H7 (cell line): ENCODE measurements at regions not wholly inside any gene's neighbourhood (a gene's known extent, or its start where the extent isn't known, plus 50 kb on each side); places are given as distances from the start of the nearest gene placed in this dataset.

Experiments used
- DNase-seq: peaks from one replicate; pipeline ENCODE4 v3.0.0; 2012
- H3K27me3 ChIP-seq: 2 replicates; pipeline ENCODE4 v1.6.0; 2011; ENCODE audit warnings: mild to moderate bottlenecking, low read length; ENCODE audit not compliant: control insufficient read depth, insufficient read depth
- H3K36me3 ChIP-seq: replicated peaks from 2 replicates; pipeline ENCODE4 v1.5.1; 2011; ENCODE audit warnings: low read length; ENCODE audit not compliant: control insufficient read depth, insufficient read depth
- H3K4me3 ChIP-seq: 2 replicates; pipeline ENCODE4 v1.5.1; 2011; ENCODE audit warnings: low read depth, mild to moderate bottlenecking, control low read depth, low read length, moderate library complexity; ENCODE audit not compliant: insufficient read depth

DNA sequence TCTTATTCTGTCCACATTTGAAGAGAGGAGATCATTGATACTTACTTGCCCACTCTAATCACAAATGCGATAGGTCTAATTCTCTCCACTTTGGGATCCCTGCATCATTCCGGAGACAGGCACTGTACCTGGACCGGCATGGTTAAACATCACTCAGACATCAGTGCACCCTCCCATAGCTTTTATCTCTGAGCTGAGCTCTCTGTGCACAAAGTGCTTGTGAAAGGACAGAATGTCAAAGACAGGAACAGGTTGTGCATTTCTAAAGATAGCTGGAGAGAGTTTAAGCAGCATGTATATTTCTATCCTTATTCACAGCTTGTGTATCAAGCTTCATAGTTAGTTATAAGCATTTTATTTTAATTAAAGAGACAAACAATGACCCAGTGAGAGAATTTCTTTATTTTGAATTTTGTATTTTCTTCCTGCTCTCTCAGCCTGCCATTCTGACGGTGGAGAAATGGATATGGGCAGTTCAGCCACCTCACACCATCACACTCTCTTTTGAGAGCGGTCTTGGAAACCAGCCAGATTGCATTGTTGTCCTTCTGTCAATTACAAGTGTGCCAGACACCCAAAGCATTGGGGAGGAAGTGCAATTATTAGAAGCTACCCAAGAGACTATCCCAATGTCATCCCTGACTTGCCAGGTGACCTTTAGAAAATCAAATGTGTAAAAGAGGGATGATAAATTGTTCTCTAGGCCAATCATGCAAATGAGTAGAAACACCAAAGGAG lies 65.2 kb upstream of the CHL1 start:
- no peaks in the 10 kb centered on the region for H3K27me3 ChIP-seq
- DNase-seq, result no peak
- no peak overlapping the region for H3K4me3 ChIP-seq
- no peaks in the 10 kb centered on the region for H3K36me3 ChIP-seq

DNA sequence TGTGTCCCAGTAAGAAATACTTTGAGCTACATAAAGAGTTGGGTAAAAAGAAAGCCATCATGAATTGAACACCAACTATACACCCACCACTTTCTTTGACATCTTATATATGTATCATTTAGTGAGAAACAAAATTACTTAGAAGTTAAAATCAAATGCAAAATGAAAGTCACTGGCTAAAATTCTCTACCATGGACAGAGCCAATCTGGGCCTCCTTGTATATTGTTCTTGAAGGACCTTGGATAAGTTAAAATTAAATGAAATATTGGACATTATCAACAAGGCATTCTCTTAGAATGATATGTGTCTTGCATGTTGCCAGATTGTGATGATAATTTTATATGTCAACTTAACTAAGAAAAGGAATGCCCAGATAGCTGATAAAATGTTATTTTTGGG lies 64.2 kb upstream of the CHL1 start:
- no peak overlapping the region for H3K4me3 ChIP-seq
- no peak for DNase-seq
- no peaks in the 10 kb centered on the region for H3K36me3 ChIP-seq
- no peaks in the 10 kb centered on the region for H3K27me3 ChIP-seq

DNA sequence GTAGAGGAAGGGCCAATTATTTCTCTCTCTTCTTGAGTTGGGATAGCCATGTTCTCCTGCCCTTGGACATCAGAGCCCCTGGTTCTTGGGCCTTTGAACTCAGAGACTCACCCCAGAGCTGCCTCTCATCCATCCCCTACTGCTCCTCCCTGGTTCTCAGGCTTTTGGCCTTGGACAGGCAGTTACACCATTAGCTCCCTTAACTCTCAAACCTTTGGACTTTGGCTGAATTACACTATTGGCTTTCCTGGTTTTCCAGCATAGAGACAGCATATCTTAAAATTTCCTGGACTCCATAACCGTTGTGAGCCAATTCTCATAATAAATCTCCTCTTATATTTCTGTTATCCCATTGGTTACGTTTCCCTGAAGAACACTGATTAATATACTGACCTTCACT lies 63.7 kb upstream of the CHL1 start:
- Histone ChIP-seq H3K27me3 (no peaks in the 10 kb centered on the region), H3K4me3 (no peak overlapping the region), H3K36me3 (no peaks in the 10 kb centered on the region)
- DNase-seq, result no peak

DNA sequence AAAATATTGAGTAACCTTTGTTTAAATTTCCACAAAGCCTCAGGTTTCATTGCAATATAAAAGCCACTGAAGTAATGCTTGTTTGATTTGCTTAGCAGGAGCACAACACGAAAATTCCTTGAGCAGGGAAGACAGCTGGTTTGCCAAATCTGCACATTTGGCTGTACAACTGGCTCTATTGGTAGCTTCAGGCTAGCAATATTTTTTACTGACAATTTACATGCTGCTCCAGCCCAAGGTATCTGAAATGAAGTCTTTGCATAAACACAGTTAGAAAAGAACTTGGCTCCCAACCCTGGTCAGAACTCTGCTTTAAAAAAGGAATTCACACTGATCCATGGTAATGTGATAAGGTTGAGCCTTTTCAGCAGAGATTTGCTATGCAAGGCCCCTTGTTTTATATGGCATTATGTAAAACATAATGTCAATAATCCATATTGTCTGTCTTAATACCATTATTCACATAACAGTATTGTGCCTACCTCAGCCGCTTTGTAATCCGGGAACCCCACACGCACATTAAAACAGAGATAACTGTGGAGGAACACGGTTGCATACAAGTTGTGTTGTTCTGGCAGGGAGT lies 55.7 kb upstream of the CHL1 start:
- DNase-seq, result no peak
- Histone ChIP-seq H3K4me3 (no peak overlapping the region), H3K36me3 (no peaks in the 10 kb centered on the region), H3K27me3 (no peaks in the 10 kb centered on the region; the same call in 1 of the 2 replicates)
